Smooth muscle cell (in vitro differentiated cells): ENCODE measurements at regions not wholly inside any gene's neighbourhood (a gene's known extent, or its start where the extent isn't known, plus 50 kb on each side); places are given as distances from the start of the nearest gene placed in this dataset.
"Not testable (repeated sequence)": the region's sequence is repeated elsewhere in the genome, so short reads cannot be mapped to it uniquely, and the experiment has no call there.

Source experiments
- DNase-seq: peaks from one replicate; lab custom pipeline; 2025; ENCODE audit not compliant: unreplicated experiment; lab: John Stamatoyannopoulos, UW
- H2AFZ ChIP-seq: fragments of 200-600 bp; sonication (generic); 2 replicates; pipeline ENCODE4 v1.6.0; 2016; ENCODE audit warnings: antibody characterized with exemption, low read depth, mild to moderate bottlenecking
- H3F3A ChIP-seq: fragments of 200-600 bp; sonication (generic); 2 replicates; pipeline ENCODE4 v1.6.0; 2017; ENCODE audit warnings: antibody characterized with exemption, low read depth
- H3K27ac ChIP-seq: fragments of 200-600 bp; sonication (generic); 2 replicates; pipeline ENCODE4 v1.5.1; 2016; ENCODE audit warnings: low read depth, mild to moderate bottlenecking
- H3K27me3 ChIP-seq: fragments of 200-600 bp; sonication (generic); 2 replicates; pipeline ENCODE4 v1.6.1; 2016; ENCODE audit warnings: low read depth, mild to moderate bottlenecking
- H3K36me3 ChIP-seq: fragments of 200-600 bp; sonication (generic); 2 replicates; pipeline ENCODE4 v1.5.1; 2016; ENCODE audit warnings: low read depth
- H3K4me1 ChIP-seq: fragments of 200-600 bp; sonication (generic); 2 replicates; pipeline ENCODE4 v1.5.1; 2016; ENCODE audit warnings: low read depth
- H3K4me2 ChIP-seq: fragments of 200-600 bp; sonication (generic); 2 replicates; pipeline ENCODE4 v1.6.0; 2016; ENCODE audit warnings: mild to moderate bottlenecking
- H3K4me3 ChIP-seq: fragments of 200-600 bp; sonication (generic); 2 replicates; pipeline ENCODE4 v1.5.1; 2016; ENCODE audit warnings: mild to moderate bottlenecking
- H3K79me2 ChIP-seq: fragments of 200-600 bp; sonication (generic); 2 replicates; pipeline ENCODE4 v1.6.0; 2016; ENCODE audit warnings: low read depth, mild to moderate bottlenecking
- H3K9ac ChIP-seq: fragments of 200-600 bp; sonication (generic); 2 replicates; pipeline ENCODE4 v1.6.0; 2016; ENCODE audit warnings: low read depth
- H3K9me3 ChIP-seq: fragments of 200-600 bp; sonication (generic); replicated peaks from 2 replicates; pipeline ENCODE4 v1.5.1; 2016; ENCODE audit warnings: low read depth
- H4K20me1 ChIP-seq: fragments of 200-600 bp; sonication (generic); 2 replicates; pipeline ENCODE4 v1.6.0; 2016; ENCODE audit warnings: low read depth
- CTCF ChIP-seq: fragments of 200-600 bp; sonication (generic); IDR thresholded peaks from 2 replicates; pipeline ENCODE4 v1.5.1; 2017; ENCODE audit warnings: borderline replicate concordance, mild to moderate bottlenecking, antibody characterized with exemption; ENCODE audit not compliant: insufficient read depth, poor library complexity, severe bottlenecking
- WGBS: methylation state at CpG from one replicate; pipeline ENCODE4 v1.1.7; 2016; ENCODE audit warnings: low lambda C conversion rate; 5-methylcytosine and 5-hydroxymethylcytosine counted together

- Histone ChIP-seq H3K9me3 (no peaks in the 10 kb centered on the region), H3F3A (no peaks in the 10 kb centered on the region), H3K27me3 (no peaks in the 10 kb centered on the region), H3K4me1 (no peaks in the 10 kb centered on the region), H3K4me2 (no peak overlapping the region), H3K79me2 (no peaks in the 10 kb centered on the region), H3K4me3 (no peak overlapping the region), H2AFZ (no peak overlapping the region), H3K36me3 (no peaks in the 10 kb centered on the region), H4K20me1 (no peaks in the 10 kb centered on the region), H3K27ac (no peak overlapping the region), H3K9ac (no peak overlapping the region)
- no peak for TF ChIP-seq CTCF
- no peak for DNase-seq
These were observed 179.1 kb upstream of the STK26 start for GRCh38 chrX:131843987-131844386.

GRCh38 chrX:131845201-131845600, 177.9 kb upstream of the STK26 start:
- Histone ChIP-seq H3K9me3 (no peaks in the 10 kb centered on the region), H4K20me1 (no peaks in the 10 kb centered on the region), H3K4me1 (no peaks in the 10 kb centered on the region), H3K36me3 (no peaks in the 10 kb centered on the region), H3K27ac (peak overlapping the region; percentile 42), H2AFZ (no peak overlapping the region), H3K27me3 (no peaks in the 10 kb centered on the region), H3K4me3 (no peak overlapping the region), H3F3A (no peaks in the 10 kb centered on the region), H3K79me2 (no peaks in the 10 kb centered on the region), H3K4me2 (no peak overlapping the region), H3K9ac (no peak overlapping the region)
- DNase-seq = no peak
- TF ChIP-seq CTCF = no peak
- WGBS = 71% methylated on average over 2 of the region's 2 CpGs

- DNase-seq = no peak
- Histone ChIP-seq H4K20me1 (no peaks in the 10 kb centered on the region), H3K4me1 (no peaks in the 10 kb centered on the region), H3K27ac (peak overlapping the region; percentile 42), H3K4me3 (no peak overlapping the region), H3F3A (no peaks in the 10 kb centered on the region), H3K9me3 (no peaks in the 10 kb centered on the region), H2AFZ (no peak overlapping the region), H3K9ac (no peak overlapping the region), H3K4me2 (no peak overlapping the region), H3K79me2 (no peaks in the 10 kb centered on the region), H3K27me3 (no peaks in the 10 kb centered on the region), H3K36me3 (no peaks in the 10 kb centered on the region)
- WGBS = 53% methylated on average over 1 of the region's 1 CpG
- TF ChIP-seq CTCF = no peak
These were observed 177.3 kb upstream of the STK26 start for GRCh38 chrX:131845771-131846170.

GRCh38 chrX:131850964-131851363, 172.1 kb upstream of the STK26 start:
- not testable (repeated sequence) for H3K4me1 ChIP-seq, H2AFZ ChIP-seq, H3K4me3 ChIP-seq, H4K20me1 ChIP-seq, H3K9me3 ChIP-seq, H3K4me2 ChIP-seq, H3K79me2 ChIP-seq, H3K27ac ChIP-seq, H3F3A ChIP-seq, H3K27me3 ChIP-seq, H3K36me3 ChIP-seq, H3K9ac ChIP-seq, DNase-seq
- WGBS = 80% methylated on average over 10 of the region's 10 CpGs
